Upper lobe of left lung (tissue), 4 donors: ENCODE measurements at regions not wholly inside any gene's neighbourhood (a gene's known extent, or its start where the extent isn't known, plus 50 kb on each side); places are given as distances from the start of the nearest gene placed in this dataset.

Experiments used
- CTCF ChIP-seq, 6 experiments: fragments of 450-650 bp in 4 of 6; fragments of 200-600 bp in 2 of 6; sonication (generic) in 2 of 6; IDR thresholded peaks; one replicate each; pipeline ENCODE4 v1.5.1; 2016 to 2019; ENCODE audit warnings: antibody characterized with exemption in 6 of 6
- EP300 ChIP-seq, 4 donors: sonication (generic); formaldehyde crosslinking; IDR thresholded peaks; one replicate each; pipeline ENCODE4 v1.5.1; 2017; ENCODE audit warnings: antibody characterized with exemption in 4 of 4, control low read depth in 2 of 4

GRCh38 chr11:112651386-112651785 lies 309.8 kb upstream of the NCAM1 start:
- no peak for TF ChIP-seq EP300 (IDR thresholded peaks at IDR 0.05)
- no peak for TF ChIP-seq CTCF (IDR thresholded peaks at IDR 0.05)
